GM04504 (cell line): ENCODE measurements at regions not wholly inside any gene's neighbourhood (a gene's known extent, or its start where the extent isn't known, plus 50 kb on each side); places are given as distances from the start of the nearest gene placed in this dataset.
"Not testable (repeated sequence)": the region's sequence is repeated elsewhere in the genome, so short reads cannot be mapped to it uniquely, and the experiment has no call there.

Experiments used
- DNase-seq: peaks from one replicate; pipeline ENCODE4 v3.0.0-alpha.2; 2012; ENCODE audit warnings: low read depth

- no peak for DNase-seq
Measured at GRCh38 chr2:7530001-7530400, 612.8 kb downstream of the RNF144A start.

- DNase-seq: no peak
Measured at GRCh38 chr2:7539077-7539476, 621.9 kb downstream of the RNF144A start.

GRCh38 chr2:7539760-7540159, 622.5 kb downstream of the RNF144A start:
- DNase-seq: no peak

- no peak for DNase-seq
Measured at GRCh38 chr2:7552825-7553570, 635.8 kb downstream of the RNF144A start.

- DNase-seq: no peak
Measured at GRCh38 chr2:7555260-7555659, 638.0 kb downstream of the RNF144A start.

GRCh38 chr2:7557376-7557775, 640.2 kb downstream of the RNF144A start:
- DNase-seq: no peak

- DNase-seq: no peak
Measured at GRCh38 chr2:7559791-7560190, 642.6 kb downstream of the RNF144A start.

GRCh38 chr2:7566382-7566881, 649.2 kb downstream of the RNF144A start:
- DNase-seq: no peak

- DNase-seq: not testable (repeated sequence)
Measured at GRCh38 chr2:7567116-7567515, 649.9 kb downstream of the RNF144A start.

- DNase-seq: no peak
Measured at GRCh38 chr2:7567646-7568045, 650.4 kb downstream of the RNF144A start.

- no peak for DNase-seq
Measured at GRCh38 chr2:7570247-7570646, 653.0 kb downstream of the RNF144A start.

GRCh38 chr2:7571701-7572100, 654.5 kb downstream of the RNF144A start:
- no peak for DNase-seq

- DNase-seq: no peak
Measured at GRCh38 chr2:7572450-7572849, 655.2 kb downstream of the RNF144A start.

- no peak for DNase-seq
Measured at GRCh38 chr2:7573166-7573825, 656.1 kb downstream of the RNF144A start.

- DNase-seq: no peak
Measured at GRCh38 chr2:7574385-7574784, 657.2 kb downstream of the RNF144A start.

GRCh38 chr2:7577769-7578168, 660.6 kb downstream of the RNF144A start:
- DNase-seq: no peak

- no peak for DNase-seq
Measured at GRCh38 chr2:7584017-7584416, 666.8 kb downstream of the RNF144A start.

GRCh38 chr2:7586898-7587297, 669.7 kb downstream of the RNF144A start:
- DNase-seq: no peak

GRCh38 chr2:7588295-7588694, 671.1 kb downstream of the RNF144A start:
- DNase-seq: no peak

- no peak for DNase-seq
Measured at GRCh38 chr2:7592618-7593140, 675.5 kb downstream of the RNF144A start.

GRCh38 chr2:7593360-7593759, 676.1 kb downstream of the RNF144A start:
- no peak for DNase-seq

GRCh38 chr2:7594211-7594610, 677.0 kb downstream of the RNF144A start:
- no peak for DNase-seq

- no peak for DNase-seq
Measured at GRCh38 chr2:7595206-7595605, 678.0 kb downstream of the RNF144A start.
